ENCODE measurements at regions not wholly inside any gene's neighbourhood (a gene's known extent, or its start where the extent isn't known, plus 50 kb on each side); places are given as distances from the start of the nearest gene placed in this dataset.
"Not testable (repeated sequence)": the region's sequence is repeated elsewhere in the genome, so short reads cannot be mapped to it uniquely, and the experiment has no call there.

GRCh38 chr16:35150805-35151312 is 1691.4 kb downstream of the TP53TG3F start:
- Histone ChIP-seq H3K79me2 (ENCODE audit: insufficient read depth, low read length) (no peaks in the 10 kb centered on the region), H3K36me3 (ENCODE audit: insufficient read depth, low read length) (no peaks in the 10 kb centered on the region), H3K9me3 (ENCODE audit: insufficient read depth, low read depth, low read length) (peaks cover 23% of the 10 kb centered on the region), H3K4me2 (ENCODE audit: low read length) (no peak overlapping the region), H3K27me3 (ENCODE audit: insufficient read depth, low read length) (no peaks in the 10 kb centered on the region), H3K4me1 (ENCODE audit: insufficient read depth, low read length) (no peaks in the 10 kb centered on the region), H3K4me3 (ENCODE audit: insufficient read depth, low read depth, low read length) (no peak overlapping the region), H3K27ac (ENCODE audit: low read depth, low read length) (no peak overlapping the region), H4K20me1 (ENCODE audit: insufficient read depth, low read length) (no peaks in the 10 kb centered on the region), H3K9ac (ENCODE audit: low read length) (no peak overlapping the region), H2AFZ (ENCODE audit: low read depth, low read length) (no peak overlapping the region)
- Mint-ChIP-seq H3K4me3 (ENCODE audit: unreplicated experiment) (no peak overlapping the region), H3K27me3 (ENCODE audit: low read depth, unreplicated experiment) (no peaks in the 10 kb centered on the region), H3K4me1 (ENCODE audit: low read depth, unreplicated experiment) (no peaks in the 10 kb centered on the region), H3K27ac (ENCODE audit: unreplicated experiment) (no peak overlapping the region), H3K9me3 (ENCODE audit: unreplicated experiment) (peaks cover 18% of the 10 kb centered on the region), H3K36me3 (ENCODE audit: low read depth, unreplicated experiment) (no peaks in the 10 kb centered on the region)
- FAIRE-seq (no peak), DNase-seq (ENCODE audit: low read depth) (no peak)
- TF ChIP-seq CTCF (IDR thresholded peaks at IDR 0.05; ENCODE audit: insufficient read depth, low read depth, low read length) (no peak), EZH2 (IDR thresholded peaks at IDR 0.05; ENCODE audit: insufficient read depth, low read length) (no peak)

- Mint-ChIP-seq H3K4me1 (ENCODE audit: low read depth, unreplicated experiment) (no peaks in the 10 kb centered on the region), H3K9me3 (ENCODE audit: unreplicated experiment) (peaks cover 22% of the 10 kb centered on the region), H3K27ac (ENCODE audit: unreplicated experiment) (no peak overlapping the region), H3K27me3 (ENCODE audit: low read depth, unreplicated experiment) (no peaks in the 10 kb centered on the region), H3K36me3 (ENCODE audit: low read depth, unreplicated experiment) (no peaks in the 10 kb centered on the region), H3K4me3 (ENCODE audit: unreplicated experiment) (no peak overlapping the region)
- Histone ChIP-seq H3K4me2 (ENCODE audit: low read length) (no peak overlapping the region), H3K4me3 (ENCODE audit: insufficient read depth, low read depth, low read length) (no peak overlapping the region), H3K4me1 (ENCODE audit: insufficient read depth, low read length) (no peaks in the 10 kb centered on the region), H3K9ac (ENCODE audit: low read length) (no peak overlapping the region), H2AFZ (ENCODE audit: low read depth, low read length) (no peak overlapping the region), H3K79me2 (ENCODE audit: insufficient read depth, low read length) (no peaks in the 10 kb centered on the region), H3K27me3 (ENCODE audit: insufficient read depth, low read length) (no peaks in the 10 kb centered on the region), H3K36me3 (ENCODE audit: insufficient read depth, low read length) (no peaks in the 10 kb centered on the region), H3K9me3 (ENCODE audit: insufficient read depth, low read depth, low read length) (peaks cover 19% of the 10 kb centered on the region), H3K27ac (ENCODE audit: low read depth, low read length) (no peak overlapping the region), H4K20me1 (ENCODE audit: insufficient read depth, low read length) (no peaks in the 10 kb centered on the region)
- FAIRE-seq, result no peak
- DNase-seq (ENCODE audit: low read depth), result no peak
- TF ChIP-seq EZH2 (IDR thresholded peaks at IDR 0.05; ENCODE audit: insufficient read depth, low read length) (no peak), CTCF (IDR thresholded peaks at IDR 0.05; ENCODE audit: insufficient read depth, low read depth, low read length) (no peak)
Measured at GRCh38 chr16:35152067-35152627, 1692.7 kb downstream of the TP53TG3F start.

- Histone ChIP-seq H3K9ac (ENCODE audit: low read length) (no peak overlapping the region), H3K36me3 (ENCODE audit: insufficient read depth, low read length) (no peaks in the 10 kb centered on the region), H3K27ac (ENCODE audit: low read depth, low read length) (no peak overlapping the region), H3K4me1 (ENCODE audit: insufficient read depth, low read length) (no peaks in the 10 kb centered on the region), H2AFZ (ENCODE audit: low read depth, low read length) (no peak overlapping the region), H3K4me2 (ENCODE audit: low read length) (no peak overlapping the region), H3K27me3 (ENCODE audit: insufficient read depth, low read length) (no peaks in the 10 kb centered on the region), H4K20me1 (ENCODE audit: insufficient read depth, low read length) (no peaks in the 10 kb centered on the region), H3K9me3 (ENCODE audit: insufficient read depth, low read depth, low read length) (peaks cover 10% of the 10 kb centered on the region), H3K4me3 (ENCODE audit: insufficient read depth, low read depth, low read length) (no peak overlapping the region), H3K79me2 (ENCODE audit: insufficient read depth, low read length) (no peaks in the 10 kb centered on the region)
- DNase-seq (ENCODE audit: low read depth) (no peak), FAIRE-seq (no peak)
- Mint-ChIP-seq H3K36me3 (ENCODE audit: low read depth, unreplicated experiment) (no peaks in the 10 kb centered on the region), H3K9me3 (ENCODE audit: unreplicated experiment) (peaks cover 13% of the 10 kb centered on the region), H3K4me3 (ENCODE audit: unreplicated experiment) (no peak overlapping the region), H3K27me3 (ENCODE audit: low read depth, unreplicated experiment) (no peaks in the 10 kb centered on the region), H3K27ac (ENCODE audit: unreplicated experiment) (no peak overlapping the region), H3K4me1 (ENCODE audit: low read depth, unreplicated experiment) (no peaks in the 10 kb centered on the region)
- TF ChIP-seq EZH2 (IDR thresholded peaks at IDR 0.05; ENCODE audit: insufficient read depth, low read length) (no peak), CTCF (IDR thresholded peaks at IDR 0.05; ENCODE audit: insufficient read depth, low read depth, low read length) (no peak)
Measured at GRCh38 chr16:35154627-35155026, 1695.2 kb downstream of the TP53TG3F start.

GRCh38 chr16:35157549-35157948 is 1698.1 kb downstream of the TP53TG3F start:
- H3K4me1 ChIP-seq (ENCODE audit: insufficient read depth, low read length); H3K27me3 Mint-ChIP-seq (ENCODE audit: low read depth, unreplicated experiment); H3K36me3 Mint-ChIP-seq (ENCODE audit: low read depth, unreplicated experiment); H3K4me3 Mint-ChIP-seq (ENCODE audit: unreplicated experiment); H3K9ac ChIP-seq (ENCODE audit: low read length); H3K27ac Mint-ChIP-seq (ENCODE audit: unreplicated experiment); H3K4me2 ChIP-seq (ENCODE audit: low read length); H3K27me3 ChIP-seq (ENCODE audit: insufficient read depth, low read length); H3K27ac ChIP-seq (ENCODE audit: low read depth, low read length); H3K9me3 ChIP-seq (ENCODE audit: insufficient read depth, low read depth, low read length); H3K36me3 ChIP-seq (ENCODE audit: insufficient read depth, low read length); DNase-seq (ENCODE audit: low read depth); H3K79me2 ChIP-seq (ENCODE audit: insufficient read depth, low read length); H4K20me1 ChIP-seq (ENCODE audit: insufficient read depth, low read length); H3K4me1 Mint-ChIP-seq (ENCODE audit: low read depth, unreplicated experiment); H3K4me3 ChIP-seq (ENCODE audit: insufficient read depth, low read depth, low read length); FAIRE-seq; H3K9me3 Mint-ChIP-seq (ENCODE audit: unreplicated experiment); H2AFZ ChIP-seq (ENCODE audit: low read depth, low read length): not testable (repeated sequence)

All from astrocyte (in vitro differentiated cells and primary cell).